22Rv1 (cell line): ENCODE measurements at regions not wholly inside any gene's neighbourhood (a gene's known extent, or its start where the extent isn't known, plus 50 kb on each side); places are given as distances from the start of the nearest gene placed in this dataset.

Experiments used
- H3K27ac ChIP-seq: fragments of 450-650 bp; 2 replicates; pipeline ENCODE4 v1.5.1; 2017
- ZFX ChIP-seq: fragments of 450-650 bp; IDR thresholded peaks from 2 replicates; pipeline ENCODE4 v1.6.1; 2017; ENCODE audit warnings: antibody characterized with exemption, borderline replicate concordance
- TF ChIP-seq, protein P1 (sequence below): fragments of 450-650 bp; IDR thresholded peaks from 2 replicates; pipeline ENCODE4 v1.5.1; 2017; ENCODE audit warnings: mild to moderate bottlenecking

DNA sequence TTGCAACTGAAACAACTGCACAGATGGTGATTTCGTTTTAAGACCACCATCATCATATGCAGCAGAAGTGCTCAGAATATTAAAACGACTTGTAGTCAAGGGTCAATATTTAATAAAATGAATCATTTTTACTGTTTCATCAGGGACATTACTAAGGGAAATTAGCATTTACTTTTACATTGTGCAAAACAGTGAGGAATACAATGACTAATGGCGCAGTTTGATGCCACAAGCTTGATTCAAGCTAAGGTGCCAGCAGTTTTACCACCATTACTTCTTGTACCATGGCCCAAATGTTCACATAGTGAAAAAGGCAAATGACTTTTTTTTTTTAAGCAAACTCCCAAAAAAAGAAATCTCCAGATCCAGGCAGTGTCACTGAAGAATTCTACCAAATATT is 277.4 kb upstream of the CHRNA7 start:
- H3K27ac ChIP-seq, result no peak overlapping the region
- TF ChIP-seq, protein P1, sequence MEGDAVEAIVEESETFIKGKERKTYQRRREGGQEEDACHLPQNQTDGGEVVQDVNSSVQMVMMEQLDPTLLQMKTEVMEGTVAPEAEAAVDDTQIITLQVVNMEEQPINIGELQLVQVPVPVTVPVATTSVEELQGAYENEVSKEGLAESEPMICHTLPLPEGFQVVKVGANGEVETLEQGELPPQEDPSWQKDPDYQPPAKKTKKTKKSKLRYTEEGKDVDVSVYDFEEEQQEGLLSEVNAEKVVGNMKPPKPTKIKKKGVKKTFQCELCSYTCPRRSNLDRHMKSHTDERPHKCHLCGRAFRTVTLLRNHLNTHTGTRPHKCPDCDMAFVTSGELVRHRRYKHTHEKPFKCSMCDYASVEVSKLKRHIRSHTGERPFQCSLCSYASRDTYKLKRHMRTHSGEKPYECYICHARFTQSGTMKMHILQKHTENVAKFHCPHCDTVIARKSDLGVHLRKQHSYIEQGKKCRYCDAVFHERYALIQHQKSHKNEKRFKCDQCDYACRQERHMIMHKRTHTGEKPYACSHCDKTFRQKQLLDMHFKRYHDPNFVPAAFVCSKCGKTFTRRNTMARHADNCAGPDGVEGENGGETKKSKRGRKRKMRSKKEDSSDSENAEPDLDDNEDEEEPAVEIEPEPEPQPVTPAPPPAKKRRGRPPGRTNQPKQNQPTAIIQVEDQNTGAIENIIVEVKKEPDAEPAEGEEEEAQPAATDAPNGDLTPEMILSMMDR, result no peak
- no peak for TF ChIP-seq ZFX

DNA sequence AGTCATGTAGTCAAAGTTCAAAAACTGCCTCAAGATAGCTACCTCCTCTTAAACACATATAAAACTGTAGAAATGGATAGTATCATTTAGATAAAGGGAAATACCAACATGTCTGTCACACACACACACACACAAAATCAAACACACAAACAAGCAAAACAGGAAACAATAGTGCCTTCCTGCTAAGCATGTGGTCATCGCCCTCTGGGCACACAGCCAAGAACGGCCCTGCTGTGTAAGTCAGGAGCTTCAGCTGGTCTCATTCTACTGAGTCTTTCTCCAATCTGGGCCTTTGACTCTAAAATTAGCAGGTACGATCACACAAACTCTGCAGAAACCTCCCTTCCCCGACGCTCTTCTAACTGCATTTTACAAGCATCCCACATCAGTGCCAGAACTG is 272.2 kb upstream of the CHRNA7 start:
- no peak overlapping the region for H3K27ac ChIP-seq
- TF ChIP-seq, protein P1, result no peak
- TF ChIP-seq ZFX, result no peak

DNA sequence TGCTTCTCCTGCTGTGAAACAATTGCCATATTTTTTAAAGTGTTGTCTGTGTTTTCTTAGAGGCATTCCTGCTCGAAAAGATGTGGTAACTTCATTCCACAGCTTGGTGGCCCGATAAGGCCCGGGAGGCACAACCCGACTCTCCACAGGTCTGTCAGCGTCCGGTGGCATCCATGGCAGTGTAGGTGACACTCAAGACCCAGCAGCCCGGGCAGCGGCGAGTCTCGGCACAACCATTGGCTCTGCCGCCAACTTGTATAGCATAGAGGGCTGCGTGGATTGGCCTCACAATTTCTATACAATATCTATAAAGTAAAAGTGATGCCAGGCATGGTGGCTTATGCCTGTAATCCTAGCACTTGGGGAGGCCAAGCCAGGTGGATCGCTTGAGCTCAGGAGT is 262.3 kb upstream of the CHRNA7 start:
- TF ChIP-seq ZFX, result no peak
- TF ChIP-seq, protein P1, result no peak
- no peak overlapping the region for H3K27ac ChIP-seq

DNA sequence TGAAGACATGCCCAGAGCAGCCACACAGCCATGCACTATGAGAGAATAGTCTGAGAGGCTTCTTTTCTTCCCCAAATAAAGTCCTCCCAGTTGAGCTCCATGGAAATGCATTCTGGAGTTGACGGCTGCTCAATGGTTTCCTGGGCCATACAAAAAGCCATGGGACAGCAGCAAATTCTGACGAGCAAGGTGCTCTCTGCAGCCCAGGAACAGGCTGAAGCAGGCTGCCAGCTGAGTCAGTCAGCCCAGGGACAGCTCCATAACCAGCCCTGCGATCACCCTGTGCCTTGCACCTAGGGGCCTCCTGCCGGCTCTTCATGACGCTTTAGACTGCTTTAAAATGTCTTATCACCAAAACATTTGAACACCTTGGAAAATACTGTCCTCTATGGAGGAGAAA is 256.3 kb upstream of the CHRNA7 start:
- TF ChIP-seq, protein P1, result no peak
- no peak for TF ChIP-seq ZFX
- H3K27ac ChIP-seq, result no peak overlapping the region

DNA sequence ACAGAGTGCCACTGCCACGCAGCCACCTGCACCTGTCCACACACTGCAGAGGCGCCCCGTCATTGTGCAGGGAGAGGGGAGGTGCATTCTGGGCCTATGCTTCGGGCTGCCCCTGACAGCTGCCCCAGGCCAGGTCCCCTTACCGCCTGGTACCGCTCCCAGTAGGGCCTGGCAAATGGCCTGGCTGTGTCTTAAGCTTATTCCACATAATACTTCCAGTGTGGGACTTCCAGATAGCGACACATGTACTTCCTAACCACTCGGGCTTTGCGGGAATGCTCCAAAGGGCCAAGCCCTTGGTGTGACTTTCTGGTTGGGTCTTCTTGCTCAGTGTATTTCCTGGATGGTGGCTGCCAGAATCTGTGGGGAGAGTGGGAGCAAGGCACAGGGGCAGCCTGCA is 254.3 kb upstream of the CHRNA7 start:
- no peak overlapping the region for H3K27ac ChIP-seq
- TF ChIP-seq ZFX, result no peak
- TF ChIP-seq, protein P1, result no peak

DNA sequence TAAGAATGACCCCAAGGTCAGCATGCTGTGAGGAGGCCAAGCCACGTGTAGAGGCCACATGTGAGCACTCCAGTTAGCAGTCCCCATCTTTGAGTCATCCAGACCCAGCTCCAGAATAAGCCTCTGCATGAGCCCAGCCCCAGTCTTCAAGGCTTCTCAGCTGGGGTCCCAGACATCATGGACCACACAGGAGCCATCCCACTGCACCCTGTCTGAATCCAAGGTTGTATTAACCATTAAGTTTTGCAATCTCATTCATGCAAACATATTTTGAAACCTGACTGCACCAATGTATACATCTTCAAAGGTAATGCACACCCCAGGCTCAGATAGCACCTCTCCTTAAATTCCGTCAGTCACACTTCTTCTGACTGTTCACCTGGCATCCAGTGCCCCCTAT is 249.1 kb upstream of the CHRNA7 start:
- TF ChIP-seq, protein P1, result no peak
- TF ChIP-seq ZFX, result no peak

DNA sequence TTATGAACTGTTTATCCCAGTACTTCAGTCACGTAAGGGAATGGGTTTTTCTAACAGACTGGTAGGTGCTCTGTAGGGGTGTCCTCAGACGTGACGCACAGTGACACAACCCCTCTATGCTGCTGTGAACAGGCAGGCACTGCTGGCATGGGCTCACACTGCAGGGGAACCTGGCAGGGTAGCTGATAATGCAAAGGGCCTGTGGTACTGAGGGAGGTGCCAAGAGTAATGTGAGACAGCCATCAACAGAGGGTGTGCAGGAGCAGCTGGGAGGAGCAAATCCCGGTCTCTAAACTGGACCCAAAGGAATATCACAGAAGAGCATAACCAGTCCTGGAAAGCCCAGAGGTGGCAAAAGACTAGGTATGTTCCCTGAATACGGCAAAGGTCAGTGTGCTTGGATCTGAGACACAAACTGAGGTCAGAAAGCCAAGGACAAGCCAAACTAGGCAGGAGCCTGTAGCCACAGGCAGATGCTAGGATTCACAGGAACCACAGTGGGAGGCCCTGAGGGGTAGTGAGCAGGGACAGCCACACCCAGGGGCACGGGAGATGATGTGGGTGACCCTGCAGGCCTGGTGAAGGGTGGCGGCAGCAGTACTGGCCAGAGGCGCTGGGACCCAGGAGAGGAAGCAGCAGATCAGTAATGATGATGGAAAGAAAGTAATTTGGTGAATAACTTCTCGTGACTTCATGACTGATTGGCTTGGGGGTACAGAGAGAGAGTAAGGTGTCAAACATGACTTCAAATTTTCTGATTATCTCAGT is 248.1 kb upstream of the CHRNA7 start:
- TF ChIP-seq, protein P1, result no peak
- TF ChIP-seq ZFX, result no peak
- H3K27ac ChIP-seq, result no peak overlapping the region

More for the DNA sequence above, 249.1 kb upstream of the CHRNA7 start:
- H3K27ac ChIP-seq, result no peak overlapping the region
